Stimulated activated CD4-positive, alpha-beta T cell treated with anti-CD3 and anti-CD28 coated beads, Interleukin-1b, Interleukin-23, amount 100 ng/mL, for 4 hours (primary cell): ENCODE measurements at regions not wholly inside any gene's neighbourhood (a gene's known extent, or its start where the extent isn't known, plus 50 kb on each side); places are given as distances from the start of the nearest gene placed in this dataset.

ENCODE experiments used
- DNase-seq, 2 donors: peaks; one replicate each; pipeline ENCODE4 v3.0.0-alpha.2; 2020; ENCODE audit warnings: low read depth in 2 of 2

GRCh38 chr10:62873866-62874265 is 57.7 kb upstream of the EGR2 start:
- DNase-seq = no peak

GRCh38 chr10:62870866-62871265 is 54.7 kb upstream of the EGR2 start:
- DNase-seq = no peak

GRCh38 chr10:62869958-62870357 is 53.8 kb upstream of the EGR2 start:
- DNase-seq = no peak

DNA sequence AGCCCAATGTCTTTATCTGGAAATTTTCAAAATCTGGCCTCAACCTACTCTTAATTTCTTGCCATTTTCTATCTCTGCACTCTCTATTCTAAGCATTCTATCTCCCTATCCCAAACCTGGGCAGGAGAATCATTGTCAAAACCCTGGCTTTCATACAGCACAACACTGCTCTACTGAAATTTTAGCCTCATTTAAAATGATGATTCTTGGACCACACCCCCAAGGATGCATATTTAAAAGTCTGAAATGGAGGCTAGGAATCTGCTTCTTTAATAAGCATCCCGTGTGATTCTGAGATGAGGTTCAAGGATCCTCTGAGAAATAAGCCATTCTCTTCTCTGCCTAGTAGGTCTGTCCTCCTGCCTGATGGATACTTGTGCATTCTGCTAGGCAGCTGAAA is 50.8 kb upstream of the EGR2 start:
- DNase-seq = no peak

- no peak for DNase-seq
Measured at GRCh38 chr10:62866451-62866850, 50.3 kb upstream of the EGR2 start.
